ENCODE measurements at regions not wholly inside any gene's neighbourhood (a gene's known extent, or its start where the extent isn't known, plus 50 kb on each side); places are given as distances from the start of the nearest gene placed in this dataset.

GRCh38 chr13:87166348-87166747 is 504.8 kb upstream of the SLITRK5 start:
- TF ChIP-seq POLR2AphosphoS5 (IDR thresholded peaks at IDR 0.05) (no peak), POLR2A (IDR thresholded peaks at IDR 0.05) (no peak), EP300 (IDR thresholded peaks at IDR 0.05; ENCODE audit: low read depth) (no peak)
- TF ChIP-seq, protein P1, sequence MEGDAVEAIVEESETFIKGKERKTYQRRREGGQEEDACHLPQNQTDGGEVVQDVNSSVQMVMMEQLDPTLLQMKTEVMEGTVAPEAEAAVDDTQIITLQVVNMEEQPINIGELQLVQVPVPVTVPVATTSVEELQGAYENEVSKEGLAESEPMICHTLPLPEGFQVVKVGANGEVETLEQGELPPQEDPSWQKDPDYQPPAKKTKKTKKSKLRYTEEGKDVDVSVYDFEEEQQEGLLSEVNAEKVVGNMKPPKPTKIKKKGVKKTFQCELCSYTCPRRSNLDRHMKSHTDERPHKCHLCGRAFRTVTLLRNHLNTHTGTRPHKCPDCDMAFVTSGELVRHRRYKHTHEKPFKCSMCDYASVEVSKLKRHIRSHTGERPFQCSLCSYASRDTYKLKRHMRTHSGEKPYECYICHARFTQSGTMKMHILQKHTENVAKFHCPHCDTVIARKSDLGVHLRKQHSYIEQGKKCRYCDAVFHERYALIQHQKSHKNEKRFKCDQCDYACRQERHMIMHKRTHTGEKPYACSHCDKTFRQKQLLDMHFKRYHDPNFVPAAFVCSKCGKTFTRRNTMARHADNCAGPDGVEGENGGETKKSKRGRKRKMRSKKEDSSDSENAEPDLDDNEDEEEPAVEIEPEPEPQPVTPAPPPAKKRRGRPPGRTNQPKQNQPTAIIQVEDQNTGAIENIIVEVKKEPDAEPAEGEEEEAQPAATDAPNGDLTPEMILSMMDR (IDR thresholded peaks at IDR 0.05): no peak

All from transverse colon (tissue), 4 donors.